Testis (tissue), 2 donors: ENCODE measurements at regions not wholly inside any gene's neighbourhood (a gene's known extent, or its start where the extent isn't known, plus 50 kb on each side); places are given as distances from the start of the nearest gene placed in this dataset.
A peak's percentile ranks its signal among the peaks of the same experiment; 100 is the strongest.

Experiments used
- CTCF ChIP-seq, 3 experiments: fragments of 450-650 bp in 2 of 3; fragments of 200-600 bp in 1 of 3; sonication (generic) in 1 of 3; IDR thresholded peaks; one replicate each; pipeline ENCODE4 v1.5.1; 2016 to 2019; ENCODE audit warnings: antibody characterized with exemption in 3 of 3, mild to moderate bottlenecking in 2 of 3, moderate library complexity in 1 of 3
- POLR2A ChIP-seq: fragments of 450-650 bp; IDR thresholded peaks from one replicate; pipeline ENCODE4 v1.6.1; 2017; ENCODE audit warnings: antibody characterized with exemption, mild to moderate bottlenecking, moderate library complexity

GRCh38 chr5:103829585-103829984, 267.0 kb upstream of the NUDT12 start:
- TF ChIP-seq POLR2A (no peak), CTCF (IDR thresholded peaks at IDR 0.05) (peak in 1 of 3 experiments; percentile 32)
